PC-9 (cell line): ENCODE measurements at regions not wholly inside any gene's neighbourhood (a gene's known extent, or its start where the extent isn't known, plus 50 kb on each side); places are given as distances from the start of the nearest gene placed in this dataset.

ENCODE experiments used
- BruUV-seq: library from RNA; stranded (reverse); fragments of 400-500 nt; replicated peaks from 2 replicates; lab custom pipeline; 2021; lab: Mats Ljungman, UMichigan
- CTCF ChIA-PET: fragments of 300-600 bp; sonication (Branson Sonifier 250); formaldehyde crosslinking; loops from one replicate; lab custom pipeline; 2022; ENCODE audit warnings: antibody characterized with exemption; lab: Charles Lee
- POLR2A ChIA-PET: fragments of 300-600 bp; sonication (Branson Sonifier 250); formaldehyde crosslinking; loops from one replicate; lab custom pipeline; 2022; ENCODE audit warnings: antibody characterized with exemption; ENCODE audit not compliant: unreplicated experiment; lab: Charles Lee
- DNase-seq, 2 experiments: peaks; one replicate each; pipeline versions ENCODE4 v3.0.0 to v3.0.0-alpha.2; 2015 to 2022; ENCODE audit warnings: mixed read lengths in 1 of 2
- H2AFZ ChIP-seq: fragments of 200-600 bp; sonication (generic); 2 replicates; pipeline ENCODE4 v1.8.1; 2017; ENCODE audit warnings: antibody characterized with exemption
- H3F3A ChIP-seq: fragments of 200-600 bp; sonication (generic); 2 replicates; pipeline ENCODE4 v1.8.1; 2017; ENCODE audit warnings: antibody characterized with exemption, mild to moderate bottlenecking, low read depth; ENCODE audit not compliant: insufficient read depth
- H3K27ac ChIP-seq: fragments of 200-600 bp; sonication (generic); 2 replicates; pipeline ENCODE4 v1.6.1; 2016; ENCODE audit warnings: mixed run types
- H3K27me3 ChIP-seq: fragments of 200-600 bp; sonication (generic); 2 replicates; pipeline ENCODE4 v1.6.1; 2016; ENCODE audit warnings: low read depth, mixed run types; ENCODE audit not compliant: insufficient read depth
- H3K36me3 ChIP-seq: fragments of 200-600 bp; sonication (generic); 2 replicates; pipeline ENCODE4 v1.6.1; 2016; ENCODE audit warnings: low read depth, mixed run types
- H3K4me1 ChIP-seq: fragments of 200-600 bp; sonication (generic); replicated peaks from 2 replicates; pipeline ENCODE4 v1.6.1; 2016; ENCODE audit warnings: mixed run types; ENCODE audit not compliant: insufficient read depth
- H3K4me2 ChIP-seq: fragments of 200-600 bp; sonication (generic); 2 replicates; pipeline ENCODE4 v1.6.1; 2017; ENCODE audit warnings: mixed run types
- H3K4me3 ChIP-seq: fragments of 200-600 bp; sonication (generic); 2 replicates; pipeline ENCODE4 v1.6.1; 2016; ENCODE audit warnings: mixed run types
- H3K79me2 ChIP-seq: fragments of 200-600 bp; sonication (generic); 2 replicates; pipeline ENCODE4 v1.6.1; 2017; ENCODE audit warnings: low read depth, mixed run types
- H3K9me2 ChIP-seq: fragments of 200-600 bp; sonication (generic); 2 replicates; pipeline ENCODE4 v1.8.1; 2017; ENCODE audit warnings: mild to moderate bottlenecking; ENCODE audit not compliant: insufficient read depth
- H3K9me3 ChIP-seq: fragments of 200-600 bp; sonication (generic); 2 replicates; pipeline ENCODE4 v1.8.1; 2016; ENCODE audit warnings: low read depth; ENCODE audit not compliant: insufficient read depth
- H4K20me1 ChIP-seq: fragments of 200-600 bp; sonication (generic); 2 replicates; pipeline ENCODE4 v1.8.1; 2017; ENCODE audit not compliant: insufficient read depth
- EZH2 ChIP-seq: fragments of 200-600 bp; sonication (generic); IDR thresholded peaks from 2 replicates; pipeline ENCODE4 v1.8.0; 2017; ENCODE audit warnings: antibody characterized with exemption, low read depth
- intact Hi-C: fragments of 100-400 bp; cut with micrococcal nuclease; formaldehyde crosslinking; loops from one replicate; pipeline ENCODE4 v1.10.0; 2022; ENCODE audit not compliant: unreplicated experiment
- TF ChIP-seq, protein P1 (sequence below): fragments of 200-600 bp; sonication (generic); conservative IDR thresholded peaks from 2 replicates; pipeline ENCODE4 v1.6.1; 2017; ENCODE audit warnings: mixed run types, antibody characterized with exemption, mild to moderate bottlenecking, moderate library complexity

DNA sequence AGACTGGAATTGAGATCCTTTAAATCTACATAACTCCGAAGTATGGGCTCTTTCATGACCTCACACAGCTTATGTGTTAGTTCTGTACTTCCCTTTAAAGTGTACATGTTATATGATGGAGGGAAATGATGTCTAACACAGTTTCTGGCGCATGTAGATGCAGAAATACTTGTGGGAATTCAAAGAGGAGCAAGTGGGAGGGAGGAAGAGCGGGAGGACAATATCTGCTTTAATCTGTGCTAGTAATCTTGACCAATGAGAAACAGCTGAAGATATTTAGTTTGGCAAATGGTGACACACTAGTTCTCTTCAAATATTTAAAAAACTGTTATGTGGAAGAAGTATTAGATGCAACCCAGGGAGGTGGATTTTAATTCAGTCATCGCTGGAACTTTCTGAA, 62.9 kb upstream of the PLEKHG1 start:
- CTCF ChIA-PET, result no interaction called here

DNA sequence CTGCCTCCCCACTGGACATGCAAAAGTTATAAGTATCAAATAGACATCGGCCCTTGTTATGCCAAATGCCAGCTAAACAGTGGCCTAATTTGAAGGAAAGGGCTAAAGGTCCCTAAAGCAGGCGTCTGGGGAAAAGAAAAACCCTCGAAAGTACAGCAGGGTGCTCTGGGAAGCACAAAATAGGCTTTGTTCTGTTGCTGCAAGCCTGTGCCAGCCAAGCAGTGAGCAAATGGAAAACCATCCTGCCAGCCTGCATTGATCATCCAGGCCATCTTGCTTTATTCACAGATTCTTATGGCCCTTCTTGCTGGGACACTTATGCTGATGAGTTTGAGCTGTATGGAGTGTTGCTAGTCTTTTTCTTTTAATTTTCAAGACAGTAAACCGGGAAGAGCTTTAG, 62.2 kb upstream of the PLEKHG1 start:
- no peaks in the 10 kb centered on the region for H3F3A ChIP-seq
- H3K4me2 ChIP-seq, result no peak overlapping the region
- no peaks in the 10 kb centered on the region for H3K27me3 ChIP-seq
- TF ChIP-seq, protein P1, sequence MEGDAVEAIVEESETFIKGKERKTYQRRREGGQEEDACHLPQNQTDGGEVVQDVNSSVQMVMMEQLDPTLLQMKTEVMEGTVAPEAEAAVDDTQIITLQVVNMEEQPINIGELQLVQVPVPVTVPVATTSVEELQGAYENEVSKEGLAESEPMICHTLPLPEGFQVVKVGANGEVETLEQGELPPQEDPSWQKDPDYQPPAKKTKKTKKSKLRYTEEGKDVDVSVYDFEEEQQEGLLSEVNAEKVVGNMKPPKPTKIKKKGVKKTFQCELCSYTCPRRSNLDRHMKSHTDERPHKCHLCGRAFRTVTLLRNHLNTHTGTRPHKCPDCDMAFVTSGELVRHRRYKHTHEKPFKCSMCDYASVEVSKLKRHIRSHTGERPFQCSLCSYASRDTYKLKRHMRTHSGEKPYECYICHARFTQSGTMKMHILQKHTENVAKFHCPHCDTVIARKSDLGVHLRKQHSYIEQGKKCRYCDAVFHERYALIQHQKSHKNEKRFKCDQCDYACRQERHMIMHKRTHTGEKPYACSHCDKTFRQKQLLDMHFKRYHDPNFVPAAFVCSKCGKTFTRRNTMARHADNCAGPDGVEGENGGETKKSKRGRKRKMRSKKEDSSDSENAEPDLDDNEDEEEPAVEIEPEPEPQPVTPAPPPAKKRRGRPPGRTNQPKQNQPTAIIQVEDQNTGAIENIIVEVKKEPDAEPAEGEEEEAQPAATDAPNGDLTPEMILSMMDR, result no peak
- TF ChIP-seq EZH2, result no peak
- no peak overlapping the region for H3K4me3 ChIP-seq
- DNase-seq, result no peak
- no peaks in the 10 kb centered on the region; the same call in 1 of the 2 replicates for H3K9me2 ChIP-seq
- no peak overlapping the region for H3K27ac ChIP-seq
- no peaks in the 10 kb centered on the region for H3K9me3 ChIP-seq
- ChIA-PET POLR2A (no interaction called here), CTCF (no interaction called here)
- no TSS peak for BruUV-seq
- H3K79me2 ChIP-seq, result no peaks in the 10 kb centered on the region
- intact Hi-C loops, result no loop called here
- H3K36me3 ChIP-seq, result no peaks in the 10 kb centered on the region
- H4K20me1 ChIP-seq, result no peaks in the 10 kb centered on the region
- H2AFZ ChIP-seq, result no peak overlapping the region
- no peaks in the 10 kb centered on the region for H3K4me1 ChIP-seq

More for the DNA sequence above, 62.9 kb upstream of the PLEKHG1 start:
- H3K27me3 ChIP-seq, result no peaks in the 10 kb centered on the region
- no peaks in the 10 kb centered on the region for H3K79me2 ChIP-seq
- no peak overlapping the region for H2AFZ ChIP-seq
- H3K36me3 ChIP-seq, result no peaks in the 10 kb centered on the region
- no peaks in the 10 kb centered on the region; the same call in 1 of the 2 replicates for H3K9me2 ChIP-seq
- no peaks in the 10 kb centered on the region for H4K20me1 ChIP-seq
- TF ChIP-seq, protein P1, result no peak
- no peak for TF ChIP-seq EZH2
- no peak for DNase-seq
- no peaks in the 10 kb centered on the region for H3F3A ChIP-seq
- intact Hi-C loops, result no loop called here
- no TSS peak for BruUV-seq
- no peaks in the 10 kb centered on the region for H3K9me3 ChIP-seq
- H3K27ac ChIP-seq, result no peak overlapping the region
- no peak overlapping the region for H3K4me3 ChIP-seq
- no peaks in the 10 kb centered on the region for H3K4me1 ChIP-seq
- POLR2A ChIA-PET, result no interaction called here
- no peak overlapping the region for H3K4me2 ChIP-seq

DNA sequence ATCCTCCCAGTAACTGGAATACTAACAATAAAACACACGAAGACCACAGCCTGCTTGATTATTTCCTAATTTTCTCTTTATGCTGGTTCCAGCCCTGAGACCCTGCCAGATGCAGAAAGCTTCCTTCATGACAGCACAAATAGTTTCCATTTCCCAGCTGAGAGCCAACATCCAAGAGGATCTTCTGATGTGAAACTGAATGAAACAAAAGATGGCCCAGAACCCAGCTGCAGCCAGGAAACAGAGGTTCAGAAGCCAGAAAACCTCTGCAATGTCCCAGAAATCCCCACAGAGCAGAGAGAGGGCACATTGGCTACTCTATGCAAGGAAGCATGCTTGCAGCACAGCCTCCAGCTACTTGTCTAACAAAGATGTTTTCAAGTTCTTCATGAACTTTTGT, 61.8 kb upstream of the PLEKHG1 start:
- POLR2A ChIA-PET, result no interaction called here
- no TSS peak for BruUV-seq
- no peak overlapping the region for H2AFZ ChIP-seq
- intact Hi-C loops, result no loop called here
- CTCF ChIA-PET, result no interaction called here
- no peaks in the 10 kb centered on the region; the same call in 1 of the 2 replicates for H3K9me2 ChIP-seq
- no peak overlapping the region for H3K4me3 ChIP-seq
- no peaks in the 10 kb centered on the region for H4K20me1 ChIP-seq
- no peaks in the 10 kb centered on the region for H3F3A ChIP-seq
- H3K9me3 ChIP-seq, result no peaks in the 10 kb centered on the region
- H3K79me2 ChIP-seq, result no peaks in the 10 kb centered on the region
- H3K4me2 ChIP-seq, result no peak overlapping the region
- H3K4me1 ChIP-seq, result no peaks in the 10 kb centered on the region
- TF ChIP-seq EZH2, result no peak
- TF ChIP-seq, protein P1, result no peak
- no peaks in the 10 kb centered on the region for H3K36me3 ChIP-seq
- H3K27ac ChIP-seq, result no peak overlapping the region
- no peak for DNase-seq
- no peaks in the 10 kb centered on the region for H3K27me3 ChIP-seq
